Esophagus muscularis mucosa (tissue), 4 donors: ENCODE measurements at regions not wholly inside any gene's neighbourhood (a gene's known extent, or its start where the extent isn't known, plus 50 kb on each side); places are given as distances from the start of the nearest gene placed in this dataset.

ENCODE experiments used
- DNase-seq: peaks from one replicate; pipeline ENCODE4 v3.0.0-alpha.2; 2017; ENCODE audit errors: extremely low spot score
- H3K27ac ChIP-seq, 4 donors: fragments of 200-600 bp; sonication (generic); replicated peaks in 1 of 4; 1 replicate in 3 of 4; 2 replicates in 1 of 4; pipeline ENCODE4 v1.5.1; 2016 to 2019; ENCODE audit warnings: mild to moderate bottlenecking in 1 of 4
- H3K27me3 ChIP-seq, 4 donors: fragments of 200-600 bp; sonication (generic); one replicate each; pipeline versions ENCODE4 v1.5.1 to v1.6.0; 2016 to 2019
- H3K36me3 ChIP-seq, 4 donors: fragments of 200-600 bp; sonication (generic); one replicate each; pipeline ENCODE4 v1.5.1; 2016 to 2019
- H3K4me1 ChIP-seq, 4 donors: fragments of 200-600 bp; sonication (generic); one replicate each; pipeline ENCODE4 v1.5.1; 2016 to 2019
- H3K4me3 ChIP-seq, 4 donors: fragments of 200-600 bp; sonication (generic); 1 replicate in 2 of 4; 2 replicates in 2 of 4; pipeline ENCODE4 v1.5.1; 2016 to 2019; ENCODE audit warnings: mild to moderate bottlenecking in 4 of 4, moderate library complexity in 1 of 4
- H3K9me3 ChIP-seq, 4 donors: fragments of 200-600 bp; sonication (generic); 1 replicate in 3 of 4; 2 replicates in 1 of 4; pipeline ENCODE4 v1.5.1; 2016 to 2019
- EP300 ChIP-seq: sonication (generic); formaldehyde crosslinking; IDR thresholded peaks from one replicate; pipeline ENCODE4 v1.6.1; 2017; ENCODE audit warnings: antibody characterized with exemption
- POLR2A ChIP-seq: fragments of 450-650 bp; IDR thresholded peaks from one replicate; pipeline ENCODE4 v1.6.1; 2017; ENCODE audit warnings: antibody characterized with exemption, moderate library complexity, mild to moderate bottlenecking, low read depth
- POLR2AphosphoS5 ChIP-seq, 2 donors: sonication (generic); formaldehyde crosslinking; IDR thresholded peaks; one replicate each; pipeline ENCODE4 v1.6.1; 2017; ENCODE audit warnings: antibody characterized with exemption in 2 of 2
- WGBS: methylation state at CpG from one replicate; pipeline ENCODE4 v1.1.5; 2018; 5-methylcytosine and 5-hydroxymethylcytosine counted together
- intact Hi-C: fragments of 100-400 bp; cut with DNase I; formaldehyde crosslinking; loops from one replicate; pipeline ENCODE4 v1.15.1; 2023
- TF ChIP-seq, protein P1 (sequence below), 3 experiments: fragments of 200-600 bp in 2 of 3; fragments of 450-650 bp in 1 of 3; sonication (generic) in 2 of 3; IDR thresholded peaks; one replicate each; pipeline ENCODE4 v1.5.1; 2017 to 2019; ENCODE audit warnings: antibody characterized with exemption in 3 of 3, mild to moderate bottlenecking in 2 of 3, moderate library complexity in 1 of 3

DNA sequence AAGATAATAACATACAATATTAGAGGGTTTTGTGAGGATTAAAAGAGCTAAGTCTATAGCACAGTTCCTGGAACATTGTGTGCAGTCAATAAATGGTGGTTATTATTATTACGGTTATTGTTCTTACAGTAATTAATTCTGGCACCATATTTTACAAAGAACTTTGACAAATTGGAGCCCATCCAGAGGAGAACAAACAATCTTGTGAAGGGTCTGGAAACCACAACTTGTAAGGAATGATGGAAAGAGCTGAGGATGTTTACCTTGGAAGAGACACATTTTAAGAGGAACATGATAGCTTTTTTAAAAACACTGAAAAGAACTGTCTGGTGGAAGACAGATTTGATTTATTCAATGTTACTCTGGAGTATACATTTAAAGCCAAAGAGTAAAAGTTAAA, 150.5 kb upstream of the KRR1 start:
- 26% methylated on average over 1 of the region's 1 CpG for WGBS
- H3K4me3 ChIP-seq = no peak overlapping the region
- no peak overlapping the region for H3K27ac ChIP-seq
- no peaks in the 10 kb centered on the region for H3K27me3 ChIP-seq
- no peaks in the 10 kb centered on the region for H3K9me3 ChIP-seq
- no peak for DNase-seq
- TF ChIP-seq POLR2AphosphoS5 (IDR thresholded peaks at IDR 0.05) (no peak), EP300 (no peak), POLR2A (no peak)
- TF ChIP-seq, protein P1, sequence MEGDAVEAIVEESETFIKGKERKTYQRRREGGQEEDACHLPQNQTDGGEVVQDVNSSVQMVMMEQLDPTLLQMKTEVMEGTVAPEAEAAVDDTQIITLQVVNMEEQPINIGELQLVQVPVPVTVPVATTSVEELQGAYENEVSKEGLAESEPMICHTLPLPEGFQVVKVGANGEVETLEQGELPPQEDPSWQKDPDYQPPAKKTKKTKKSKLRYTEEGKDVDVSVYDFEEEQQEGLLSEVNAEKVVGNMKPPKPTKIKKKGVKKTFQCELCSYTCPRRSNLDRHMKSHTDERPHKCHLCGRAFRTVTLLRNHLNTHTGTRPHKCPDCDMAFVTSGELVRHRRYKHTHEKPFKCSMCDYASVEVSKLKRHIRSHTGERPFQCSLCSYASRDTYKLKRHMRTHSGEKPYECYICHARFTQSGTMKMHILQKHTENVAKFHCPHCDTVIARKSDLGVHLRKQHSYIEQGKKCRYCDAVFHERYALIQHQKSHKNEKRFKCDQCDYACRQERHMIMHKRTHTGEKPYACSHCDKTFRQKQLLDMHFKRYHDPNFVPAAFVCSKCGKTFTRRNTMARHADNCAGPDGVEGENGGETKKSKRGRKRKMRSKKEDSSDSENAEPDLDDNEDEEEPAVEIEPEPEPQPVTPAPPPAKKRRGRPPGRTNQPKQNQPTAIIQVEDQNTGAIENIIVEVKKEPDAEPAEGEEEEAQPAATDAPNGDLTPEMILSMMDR (IDR thresholded peaks at IDR 0.05) = no peak
- H3K4me1 ChIP-seq = no peaks in the 10 kb centered on the region
- intact Hi-C loops = no loop called here
- no peaks in the 10 kb centered on the region for H3K36me3 ChIP-seq

DNA sequence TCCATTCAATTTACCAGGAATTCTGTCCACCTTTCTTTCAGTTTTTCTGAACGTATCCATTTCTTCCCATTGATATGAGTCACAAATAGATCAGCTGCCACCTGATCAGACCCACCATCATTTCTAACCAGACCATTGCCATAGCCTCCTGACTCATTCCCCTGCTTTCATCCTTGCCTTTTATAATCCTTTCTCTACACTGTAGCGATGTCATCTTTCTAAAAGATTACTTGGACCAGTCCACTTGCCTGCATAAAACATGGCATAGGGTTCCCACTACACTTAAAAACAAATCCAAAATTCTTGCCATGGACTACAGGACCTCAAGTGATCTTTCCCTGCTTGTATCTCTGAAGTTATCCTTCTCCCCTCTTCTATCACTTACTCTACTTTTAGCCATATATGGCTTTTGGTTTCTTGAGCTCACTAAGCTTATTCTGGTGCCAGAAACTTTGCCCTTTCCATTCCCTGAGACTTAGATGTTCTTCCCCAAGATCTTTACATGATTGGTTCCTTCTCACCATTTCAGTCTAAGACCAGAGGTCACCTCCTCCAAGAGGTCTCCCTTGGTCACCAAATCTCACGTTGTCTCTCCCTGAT, 149.5 kb upstream of the KRR1 start:
- H3K36me3 ChIP-seq = no peaks in the 10 kb centered on the region
- H3K4me3 ChIP-seq = no peak overlapping the region
- H3K27ac ChIP-seq = no peak overlapping the region
- no peaks in the 10 kb centered on the region for H3K9me3 ChIP-seq
- H3K4me1 ChIP-seq = no peaks in the 10 kb centered on the region
- TF ChIP-seq, protein P1 (IDR thresholded peaks at IDR 0.05) = no peak
- TF ChIP-seq POLR2AphosphoS5 (IDR thresholded peaks at IDR 0.05) (no peak), POLR2A (no peak), EP300 (no peak)
- intact Hi-C loops = no loop called here
- H3K27me3 ChIP-seq = no peaks in the 10 kb centered on the region
- no peak for DNase-seq
- WGBS = 83% methylated on average over 3 of the region's 3 CpGs

DNA sequence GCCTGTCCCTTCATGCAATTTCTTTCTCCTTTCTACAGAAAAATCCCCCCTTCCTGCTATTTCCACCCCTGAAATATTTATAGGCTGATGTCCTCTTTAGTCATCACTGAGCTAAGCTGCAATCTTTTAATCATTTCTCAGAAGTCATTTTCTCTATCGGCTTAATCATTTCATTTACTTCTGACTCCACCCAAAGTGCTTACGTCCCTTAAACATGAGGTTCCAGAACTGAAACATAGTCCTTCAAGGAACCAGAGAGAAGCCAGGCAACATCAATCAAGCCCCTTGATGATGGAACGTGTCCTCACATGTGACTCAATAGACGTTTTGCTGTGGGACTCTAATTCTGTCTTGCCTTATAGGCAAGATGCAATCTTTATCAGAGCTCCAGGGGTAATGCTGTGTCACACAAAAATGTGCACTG, 148.7 kb upstream of the KRR1 start:
- Histone ChIP-seq H3K4me1 (no peaks in the 10 kb centered on the region), H3K4me3 (no peak overlapping the region), H3K27ac (no peak overlapping the region), H3K27me3 (no peaks in the 10 kb centered on the region), H3K9me3 (no peaks in the 10 kb centered on the region), H3K36me3 (no peaks in the 10 kb centered on the region)
- WGBS = 55% methylated on average over 4 of the region's 4 CpGs
- TF ChIP-seq EP300 = no peak
- no peak for TF ChIP-seq POLR2A
- TF ChIP-seq, protein P1 (IDR thresholded peaks at IDR 0.05) = no peak
- TF ChIP-seq POLR2AphosphoS5 (IDR thresholded peaks at IDR 0.05) = no peak
- intact Hi-C loops = no loop called here
- no peak for DNase-seq

DNA sequence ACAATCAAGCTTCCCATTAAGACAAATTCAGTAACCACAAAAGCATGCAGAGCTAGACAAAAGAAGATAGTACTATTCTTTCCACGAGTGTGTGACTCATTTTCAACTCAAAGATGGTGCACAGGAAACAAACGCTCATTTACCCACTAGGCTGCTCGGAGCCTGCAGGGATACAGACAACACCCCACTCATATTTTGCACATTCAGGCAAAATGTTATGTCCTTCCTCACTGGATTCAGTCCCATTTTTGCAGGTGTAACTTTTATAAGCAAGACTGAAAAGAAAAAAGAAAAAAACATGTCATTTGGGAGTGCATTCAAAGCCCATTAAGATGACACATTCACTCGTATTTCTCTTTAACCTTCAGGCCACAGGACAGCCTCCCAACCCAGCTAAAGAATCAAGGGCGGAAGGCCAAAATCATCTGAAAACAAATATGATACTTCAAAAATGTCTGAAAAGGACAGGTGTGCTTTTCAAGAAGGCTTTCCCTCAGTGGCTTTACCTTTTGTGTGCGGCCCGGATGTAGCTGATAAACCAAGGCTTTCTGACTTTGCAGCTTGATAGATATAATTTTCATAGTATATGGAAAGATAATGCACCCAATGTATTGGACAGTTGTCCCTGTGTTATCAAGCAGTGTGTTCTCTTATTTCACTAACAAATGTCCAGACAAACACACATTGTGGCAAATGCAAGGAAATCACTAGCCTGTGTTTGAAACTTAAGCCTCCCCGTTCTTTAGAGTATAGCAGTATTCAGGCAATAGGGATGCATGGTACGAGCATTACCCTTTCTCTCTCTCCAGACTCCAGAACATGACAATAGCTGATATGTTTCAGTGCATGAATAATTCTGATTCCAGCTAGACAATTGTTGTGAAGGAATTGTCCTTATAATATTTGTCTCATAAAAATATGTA, 147.8 kb upstream of the KRR1 start:
- WGBS = 58% methylated on average over 9 of the region's 9 CpGs
- intact Hi-C loops = no loop called here
- no peaks in the 10 kb centered on the region for H3K4me1 ChIP-seq
- H3K4me3 ChIP-seq = no peak overlapping the region
- H3K27ac ChIP-seq = no peak overlapping the region
- H3K27me3 ChIP-seq = no peaks in the 10 kb centered on the region
- H3K9me3 ChIP-seq = no peaks in the 10 kb centered on the region
- H3K36me3 ChIP-seq = no peaks in the 10 kb centered on the region
- DNase-seq = no peak
- no peak for TF ChIP-seq POLR2AphosphoS5 (IDR thresholded peaks at IDR 0.05)
- TF ChIP-seq, protein P1 (IDR thresholded peaks at IDR 0.05) = no peak
- TF ChIP-seq POLR2A = no peak
- TF ChIP-seq EP300 = no peak
